NB4 (cell line): ENCODE measurements at regions not wholly inside any gene's neighbourhood (a gene's known extent, or its start where the extent isn't known, plus 50 kb on each side); places are given as distances from the start of the nearest gene placed in this dataset.

Source experiments
- CTCF ChIP-seq: IDR thresholded peaks from one replicate; pipeline ENCODE4 v1.5.1; 2012; ENCODE audit warnings: low read depth, low read length
- POLR2A ChIP-seq: IDR thresholded peaks from 2 replicates; pipeline ENCODE4 v1.6.1; 2011; ENCODE audit warnings: mild to moderate bottlenecking; ENCODE audit not compliant: insufficient read length; ENCODE audit errors: extremely low read depth

GRCh38 chr9:18182636-18183035 is 291.3 kb upstream of the ADAMTSL1 start:
- no peak for TF ChIP-seq CTCF
- no peak for TF ChIP-seq POLR2A
